ENCODE measurements at regions not wholly inside any gene's neighbourhood (a gene's known extent, or its start where the extent isn't known, plus 50 kb on each side); places are given as distances from the start of the nearest gene placed in this dataset.
"Not testable (repeated sequence)": the region's sequence is repeated elsewhere in the genome, so short reads cannot be mapped to it uniquely, and the experiment has no call there.

GRCh38 chr6:71204741-71205140 is 83.9 kb upstream of the OGFRL1 start:
- DNase-seq (ENCODE audit: low spot score): no peak

DNA sequence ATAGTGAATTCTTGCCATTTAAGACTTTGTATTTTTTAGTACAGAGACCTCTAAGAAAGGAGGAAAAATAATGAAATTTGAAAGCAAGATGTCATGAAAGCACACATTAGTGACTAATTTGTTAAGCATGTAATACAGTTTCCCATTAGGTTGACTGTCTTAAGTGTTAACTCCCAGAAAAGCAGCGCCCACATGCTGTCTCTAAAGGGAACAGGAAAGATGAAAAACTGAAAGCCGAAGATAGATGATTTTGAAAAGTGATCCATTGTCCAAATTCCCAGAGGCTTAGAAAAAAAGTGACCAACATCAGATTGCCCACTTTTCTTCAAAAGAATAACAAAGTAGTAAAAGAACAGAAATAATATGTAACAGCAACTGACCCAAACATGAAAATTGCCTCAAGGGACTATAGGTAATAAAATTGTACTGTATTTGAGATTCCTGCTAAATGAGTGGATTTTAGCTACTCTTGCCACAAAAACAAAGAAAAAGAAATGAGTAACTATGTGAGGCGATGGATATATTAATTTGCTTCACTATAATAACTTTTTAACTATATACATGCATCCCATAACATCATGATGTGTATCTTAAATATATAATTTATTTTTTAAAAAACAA is 83.2 kb upstream of the OGFRL1 start:
- DNase-seq (ENCODE audit: low spot score): no peak

DNA sequence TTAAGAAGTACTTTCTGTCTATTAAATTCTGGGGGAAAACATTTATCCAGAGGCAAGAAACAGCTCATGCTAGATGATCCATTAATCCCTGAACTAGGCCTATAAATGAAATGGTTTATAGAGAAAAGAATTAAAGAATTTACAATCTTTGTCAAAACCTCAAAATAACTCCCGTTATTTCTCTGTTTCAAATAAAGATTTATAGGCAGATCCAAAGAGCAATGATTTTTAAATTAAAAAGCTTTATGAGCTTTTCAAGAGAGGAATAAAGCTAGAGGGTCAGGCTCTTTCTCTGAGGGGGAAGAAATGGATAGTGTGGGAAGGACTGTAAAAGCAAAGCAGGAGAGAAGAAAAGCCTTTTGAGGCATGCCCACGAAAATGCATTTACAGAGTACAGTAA is 82.5 kb upstream of the OGFRL1 start:
- no peak for DNase-seq (ENCODE audit: low spot score)

DNA sequence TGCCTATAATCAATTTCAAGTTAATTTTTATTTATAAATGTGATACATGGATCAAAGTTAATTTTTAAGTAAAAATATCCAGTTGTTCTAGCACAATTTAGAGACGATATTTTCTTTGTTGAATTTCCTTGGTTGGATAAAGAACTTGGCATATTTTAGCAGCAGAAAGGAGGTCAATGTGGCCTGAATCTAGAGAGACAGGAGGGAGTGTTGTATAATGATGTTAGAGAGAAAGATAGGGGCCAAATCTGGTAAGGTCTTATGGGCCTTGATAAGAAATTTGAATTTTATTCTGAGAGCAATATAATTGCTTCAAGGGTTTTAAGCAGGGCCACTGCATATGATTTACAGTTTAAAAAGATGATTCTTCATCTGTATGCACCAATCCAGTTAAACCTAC is 79.4 kb upstream of the OGFRL1 start:
- no peak for DNase-seq (ENCODE audit: low spot score)

- DNase-seq (ENCODE audit: low spot score): no peak
These were observed 79.0 kb upstream of the OGFRL1 start for GRCh38 chr6:71209626-71210025.

- no peak for DNase-seq (ENCODE audit: low spot score)
These were observed 76.8 kb upstream of the OGFRL1 start for GRCh38 chr6:71211799-71212198.

DNA sequence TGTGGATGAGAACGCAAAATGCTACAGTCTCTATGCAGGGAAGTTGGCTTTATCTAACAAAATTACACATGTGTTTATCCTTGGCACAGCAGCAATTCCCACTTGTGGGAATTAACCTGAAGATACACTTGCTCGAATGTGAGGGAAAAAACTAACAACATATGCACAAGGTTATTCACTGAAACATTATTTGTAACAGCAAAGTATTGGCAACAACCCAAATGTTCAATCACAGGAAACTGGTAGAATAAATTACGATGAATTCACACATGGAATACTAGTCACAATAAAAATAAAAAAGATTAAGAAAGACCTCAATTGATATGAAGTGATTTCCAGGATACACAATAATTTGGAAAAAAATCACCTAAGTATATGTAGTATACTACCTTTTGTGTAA is 68.1 kb upstream of the OGFRL1 start:
- DNase-seq (ENCODE audit: low spot score): no peak

GRCh38 chr6:71222671-71223070 is 65.9 kb upstream of the OGFRL1 start:
- no peak for DNase-seq (ENCODE audit: low spot score)

DNA sequence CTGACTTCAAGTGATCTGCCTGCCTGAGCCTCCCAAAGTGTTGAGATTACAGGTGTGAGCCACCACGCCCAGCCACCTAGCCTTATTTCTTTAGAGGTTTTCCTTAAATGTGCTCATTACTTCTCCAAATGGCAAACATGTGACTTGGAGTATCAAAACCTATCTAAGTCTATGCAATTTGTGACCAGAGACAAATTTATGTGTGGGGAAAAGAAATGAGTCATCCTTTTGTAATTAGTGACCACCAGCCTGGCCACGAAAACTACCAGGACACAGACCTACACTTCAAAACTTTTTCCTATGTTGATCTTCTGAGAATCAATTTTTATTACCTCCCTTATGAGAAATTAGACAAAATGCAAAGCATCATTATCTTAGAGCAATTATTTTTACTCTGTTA is 64.6 kb upstream of the OGFRL1 start:
- no peak for DNase-seq (ENCODE audit: low spot score)

DNA sequence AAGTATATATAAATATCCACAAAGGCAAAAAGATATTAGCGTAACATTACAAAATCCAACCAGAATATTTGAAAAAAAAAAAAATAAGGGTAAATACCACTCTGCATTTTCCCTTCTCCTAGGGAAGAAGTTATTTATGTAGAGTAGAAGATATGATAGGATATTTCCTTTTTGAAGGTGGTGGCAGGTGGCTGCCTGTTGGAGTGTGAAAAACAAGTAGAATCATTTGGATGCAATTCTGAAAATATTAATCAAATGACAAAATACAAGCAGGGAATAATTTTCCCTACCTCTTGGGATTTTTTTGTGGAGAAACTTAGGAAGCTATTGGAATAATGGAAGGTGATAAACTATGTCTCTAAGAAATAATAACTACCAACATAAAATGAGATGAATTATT is 62.5 kb upstream of the OGFRL1 start:
- no peak for DNase-seq (ENCODE audit: low spot score)

- DNase-seq (ENCODE audit: low spot score): no peak
These were observed 60.1 kb upstream of the OGFRL1 start for GRCh38 chr6:71228461-71229041.

GRCh38 chr6:71229477-71229876 is 59.1 kb upstream of the OGFRL1 start:
- no peak for DNase-seq (ENCODE audit: low spot score)

- not testable (repeated sequence) for DNase-seq (ENCODE audit: low spot score)
These were observed 55.7 kb upstream of the OGFRL1 start for GRCh38 chr6:71232890-71233289.

GRCh38 chr6:71236926-71237434 is 51.6 kb upstream of the OGFRL1 start:
- no peak for DNase-seq (ENCODE audit: low spot score)

DNA sequence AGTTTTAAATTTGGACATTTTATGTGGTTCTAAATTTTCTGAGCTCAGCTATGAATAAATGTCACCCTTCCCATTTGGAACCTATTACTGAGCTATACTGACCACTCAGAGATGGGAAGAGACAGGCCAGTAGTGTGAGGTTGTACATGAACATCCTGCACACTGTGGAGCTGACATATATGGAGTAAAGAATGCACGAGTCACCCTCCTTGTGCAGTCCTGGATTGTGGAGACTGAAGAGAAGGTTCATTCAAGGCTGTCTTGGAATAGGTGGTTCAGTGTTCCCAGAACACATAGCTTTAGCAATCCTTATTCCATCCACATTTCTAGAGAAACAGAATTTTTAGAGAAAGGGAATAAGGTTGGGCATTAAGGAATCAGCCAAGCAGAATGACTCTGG is 50.3 kb upstream of the OGFRL1 start:
- DNase-seq (ENCODE audit: low spot score): no peak
